Upper lobe of right lung (tissue), 1 donor: ENCODE measurements at regions not wholly inside any gene's neighbourhood (a gene's known extent, or its start where the extent isn't known, plus 50 kb on each side); places are given as distances from the start of the nearest gene placed in this dataset.

Experiments
- ATAC-seq: fragments of 200-7000 bp; cut with Tn5 transposase; one replicate; pipeline ENCODE4 v1.9.1; 2020; ENCODE audit warnings: mild to moderate bottlenecking, moderate library complexity
- DNase-seq: peaks from one replicate; pipeline ENCODE4 v3.0.0-alpha.2; 2020
- H3K27ac ChIP-seq: fragments of 200-600 bp; one replicate; pipeline ENCODE4 v1.8.0; 2022
- H3K27me3 ChIP-seq: fragments of 200-600 bp; one replicate; pipeline ENCODE4 v1.8.0; 2022; ENCODE audit warnings: mild to moderate bottlenecking
- H3K36me3 ChIP-seq: fragments of 200-600 bp; one replicate; pipeline ENCODE4 v1.8.0; 2022
- H3K4me1 ChIP-seq: fragments of 200-600 bp; one replicate; pipeline ENCODE4 v1.8.0; 2022
- H3K4me3 ChIP-seq: fragments of 200-600 bp; one replicate; pipeline ENCODE4 v1.8.0; 2022; ENCODE audit warnings: mild to moderate bottlenecking
- H3K9me3 ChIP-seq: fragments of 200-600 bp; one replicate; pipeline ENCODE4 v1.8.0; 2022
- CTCF ChIP-seq: fragments of 200-600 bp; IDR thresholded peaks from one replicate; pipeline ENCODE4 v1.8.0; 2022; ENCODE audit warnings: antibody characterized with exemption
- intact Hi-C: fragments of 100-400 bp; cut with DNase I; formaldehyde crosslinking; loops from one replicate; pipeline ENCODE4 v1.11.0; 2022
- donor health status: DM: no; HTN: yes; CAD: no; lungs with severe emphysema.

GRCh38 chr6:132995432-132995831 is 181.1 kb downstream of the RPS12 start:
- no peak overlapping the region for H3K4me3 ChIP-seq
- no peaks in the 10 kb centered on the region for H3K4me1 ChIP-seq
- no peak overlapping the region for H3K27ac ChIP-seq
- H3K9me3 ChIP-seq, result no peaks in the 10 kb centered on the region
- intact Hi-C loops, result no loop called here
- TF ChIP-seq CTCF, result no peak
- H3K36me3 ChIP-seq, result no peaks in the 10 kb centered on the region
- ATAC-seq, result no peak
- DNase-seq, result no peak
- no peaks in the 10 kb centered on the region for H3K27me3 ChIP-seq

DNA sequence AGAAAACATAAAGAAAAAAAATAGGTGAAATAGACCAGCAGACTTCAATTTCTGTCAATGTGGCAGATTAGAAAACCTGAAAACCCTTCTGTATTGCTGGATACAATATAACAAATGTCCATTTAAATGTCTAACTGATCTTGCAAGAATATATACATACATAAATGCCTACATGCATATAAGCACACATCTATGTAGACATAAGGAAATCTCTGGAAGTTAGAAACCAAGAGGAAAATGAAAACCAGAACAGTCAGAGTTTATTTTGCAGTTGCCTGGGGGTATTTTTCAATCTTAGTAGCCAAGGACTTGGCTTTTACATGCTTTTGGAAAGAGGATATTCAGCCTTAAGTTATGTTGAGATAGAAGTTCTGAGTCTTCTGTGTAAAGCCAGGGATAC is 184.0 kb downstream of the RPS12 start:
- Histone ChIP-seq H3K27me3 (no peaks in the 10 kb centered on the region), H3K9me3 (no peaks in the 10 kb centered on the region), H3K27ac (no peak overlapping the region), H3K4me3 (no peak overlapping the region), H3K4me1 (no peaks in the 10 kb centered on the region), H3K36me3 (no peaks in the 10 kb centered on the region)
- DNase-seq (no peak), ATAC-seq (no peak)
- no peak for TF ChIP-seq CTCF
- intact Hi-C loops, result no loop called here

GRCh38 chr6:133001040-133001565 is 186.7 kb downstream of the RPS12 start:
- H3K36me3 ChIP-seq, result no peaks in the 10 kb centered on the region
- DNase-seq, result no peak
- H3K4me3 ChIP-seq, result no peak overlapping the region
- H3K4me1 ChIP-seq, result no peaks in the 10 kb centered on the region
- no peaks in the 10 kb centered on the region for H3K27me3 ChIP-seq
- H3K27ac ChIP-seq, result no peak overlapping the region
- H3K9me3 ChIP-seq, result no peaks in the 10 kb centered on the region
- no peak for ATAC-seq
- intact Hi-C loops, result no loop called here
- no peak for TF ChIP-seq CTCF

GRCh38 chr6:133004304-133004884 is 190.0 kb downstream of the RPS12 start:
- no peak overlapping the region for H3K27ac ChIP-seq
- H3K4me3 ChIP-seq, result no peak overlapping the region
- no peaks in the 10 kb centered on the region for H3K9me3 ChIP-seq
- no peaks in the 10 kb centered on the region for H3K27me3 ChIP-seq
- no peak for TF ChIP-seq CTCF
- H3K4me1 ChIP-seq, result no peaks in the 10 kb centered on the region
- ATAC-seq, result no peak
- intact Hi-C loops, result no loop called here
- H3K36me3 ChIP-seq, result no peaks in the 10 kb centered on the region
- DNase-seq, result no peak

- no peak overlapping the region for H3K27ac ChIP-seq
- no peak overlapping the region for H3K4me3 ChIP-seq
- H3K36me3 ChIP-seq, result no peaks in the 10 kb centered on the region
- H3K27me3 ChIP-seq, result no peaks in the 10 kb centered on the region
- H3K4me1 ChIP-seq, result no peaks in the 10 kb centered on the region
- DNase-seq (no peak), ATAC-seq (no peak)
- H3K9me3 ChIP-seq, result no peaks in the 10 kb centered on the region
- TF ChIP-seq CTCF, result no peak
- intact Hi-C loops, result no loop called here
These were observed 198.4 kb downstream of the RPS12 start for GRCh38 chr6:133012774-133013173.

DNA sequence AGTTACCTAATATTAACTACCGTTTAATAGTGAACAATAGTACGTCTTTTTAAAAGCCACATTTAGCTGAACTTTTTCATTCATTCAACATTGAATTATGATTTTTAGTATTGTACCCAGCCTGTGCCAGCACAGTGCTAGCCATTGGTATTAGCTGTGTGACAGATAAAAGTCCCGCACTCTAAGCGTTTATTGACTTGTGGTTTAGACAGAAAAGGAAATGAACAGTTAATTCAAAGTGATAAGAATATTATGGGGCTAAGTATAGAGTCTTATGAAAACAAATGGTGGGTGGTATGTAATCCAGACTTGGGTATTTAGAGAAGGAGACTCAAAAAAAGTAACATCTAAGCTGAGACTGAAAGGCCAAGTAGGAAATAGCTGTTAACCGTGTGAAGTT is 202.3 kb downstream of the RPS12 start:
- no peak for TF ChIP-seq CTCF
- Histone ChIP-seq H3K27me3 (no peaks in the 10 kb centered on the region), H3K4me3 (no peak overlapping the region), H3K4me1 (no peaks in the 10 kb centered on the region), H3K36me3 (no peaks in the 10 kb centered on the region), H3K27ac (no peak overlapping the region), H3K9me3 (no peaks in the 10 kb centered on the region)
- no peak for DNase-seq
- ATAC-seq, result no peak
- intact Hi-C loops, result no loop called here
